ENCODE measurements at regions not wholly inside any gene's neighbourhood (a gene's known extent, or its start where the extent isn't known, plus 50 kb on each side); places are given as distances from the start of the nearest gene placed in this dataset.

DNA sequence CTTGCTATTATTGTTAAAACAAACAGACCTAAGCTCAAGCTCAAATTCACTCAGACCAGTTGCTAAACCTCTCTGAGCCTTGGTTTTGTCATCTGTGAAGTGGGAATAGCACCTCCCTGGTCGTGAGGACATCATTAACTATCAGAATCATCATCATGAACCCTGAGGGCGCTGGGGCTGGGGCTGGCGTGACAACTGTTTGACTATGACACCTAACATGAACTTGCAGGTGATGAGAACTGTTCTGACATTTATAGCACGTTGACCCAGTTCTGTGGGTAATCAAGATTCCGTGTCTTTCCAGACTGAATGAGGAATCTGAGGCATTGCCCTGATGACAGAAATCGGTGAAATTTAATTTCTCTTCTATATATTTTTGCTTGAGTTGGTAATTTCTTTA is 71.3 kb upstream of the CDH5 start:
- no peak overlapping the region for H3K4me2 ChIP-seq (ENCODE audit: low read length)
- peaks cover 56% of the 10 kb centered on the region for H3K27me3 ChIP-seq (ENCODE audit: insufficient read depth, low read length)
- no peak overlapping the region for H3K27ac ChIP-seq (ENCODE audit: low read depth, low read length)
- no peaks in the 10 kb centered on the region for H3K79me2 ChIP-seq (ENCODE audit: insufficient read depth, low read length)
- ATAC-seq (no peak), DNase-seq (ENCODE audit: low read depth, low spot score) (no peak)
- RAD21 ChIA-PET (ENCODE audit: low non-redundant PET in 1 of 2, low total read pairs in 2 of 2, uncharacterized antibody in 2 of 2, unreplicated experiment in 2 of 2) = no interaction called here
- CTCF ChIA-PET = no interaction called here
- no peaks in the 10 kb centered on the region for H3K9me2 ChIP-seq (ENCODE audit: insufficient read depth)
- no peak overlapping the region for H2AFZ ChIP-seq (ENCODE audit: low read depth, low read length, poor library complexity, severe bottlenecking)
- intact Hi-C loops (cut with micrococcal nuclease) = no loop called here
- H3K4me3 ChIP-seq (replicated peaks in 1 of 2; ENCODE audit: low read depth in 1 of 2, low read length in 2 of 2) = no peak overlapping the region
- POLR2A ChIA-PET = no interaction called here
- no peaks in the 10 kb centered on the region for H3K36me3 ChIP-seq (ENCODE audit: control insufficient read depth in 1 of 2, insufficient read depth in 2 of 2, low read length in 2 of 2)
- no peak overlapping the region for H3K9ac ChIP-seq (ENCODE audit: low read length)
- H3K9me3 ChIP-seq (ENCODE audit: control insufficient read depth in 1 of 2, insufficient read depth in 1 of 2, low read depth in 1 of 2, low read length in 2 of 2) = no peaks in the 10 kb centered on the region
- no TSS peak for BruUV-seq (replicated peaks)
- no peak for TF ChIP-seq EZH2 (IDR thresholded peaks at IDR 0.05)
- no peak for TF ChIP-seq CEBPB (IDR thresholded peaks at IDR 0.05; ENCODE audit: low read depth)
- no peak for TF ChIP-seq FOSL1 (IDR thresholded peaks at IDR 0.05; ENCODE audit: low read depth)
- TF ChIP-seq, protein P1, sequence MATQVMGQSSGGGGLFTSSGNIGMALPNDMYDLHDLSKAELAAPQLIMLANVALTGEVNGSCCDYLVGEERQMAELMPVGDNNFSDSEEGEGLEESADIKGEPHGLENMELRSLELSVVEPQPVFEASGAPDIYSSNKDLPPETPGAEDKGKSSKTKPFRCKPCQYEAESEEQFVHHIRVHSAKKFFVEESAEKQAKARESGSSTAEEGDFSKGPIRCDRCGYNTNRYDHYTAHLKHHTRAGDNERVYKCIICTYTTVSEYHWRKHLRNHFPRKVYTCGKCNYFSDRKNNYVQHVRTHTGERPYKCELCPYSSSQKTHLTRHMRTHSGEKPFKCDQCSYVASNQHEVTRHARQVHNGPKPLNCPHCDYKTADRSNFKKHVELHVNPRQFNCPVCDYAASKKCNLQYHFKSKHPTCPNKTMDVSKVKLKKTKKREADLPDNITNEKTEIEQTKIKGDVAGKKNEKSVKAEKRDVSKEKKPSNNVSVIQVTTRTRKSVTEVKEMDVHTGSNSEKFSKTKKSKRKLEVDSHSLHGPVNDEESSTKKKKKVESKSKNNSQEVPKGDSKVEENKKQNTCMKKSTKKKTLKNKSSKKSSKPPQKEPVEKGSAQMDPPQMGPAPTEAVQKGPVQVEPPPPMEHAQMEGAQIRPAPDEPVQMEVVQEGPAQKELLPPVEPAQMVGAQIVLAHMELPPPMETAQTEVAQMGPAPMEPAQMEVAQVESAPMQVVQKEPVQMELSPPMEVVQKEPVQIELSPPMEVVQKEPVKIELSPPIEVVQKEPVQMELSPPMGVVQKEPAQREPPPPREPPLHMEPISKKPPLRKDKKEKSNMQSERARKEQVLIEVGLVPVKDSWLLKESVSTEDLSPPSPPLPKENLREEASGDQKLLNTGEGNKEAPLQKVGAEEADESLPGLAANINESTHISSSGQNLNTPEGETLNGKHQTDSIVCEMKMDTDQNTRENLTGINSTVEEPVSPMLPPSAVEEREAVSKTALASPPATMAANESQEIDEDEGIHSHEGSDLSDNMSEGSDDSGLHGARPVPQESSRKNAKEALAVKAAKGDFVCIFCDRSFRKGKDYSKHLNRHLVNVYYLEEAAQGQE (IDR thresholded peaks at IDR 0.05; ENCODE audit: low read depth) = no peak
- no peak for TF ChIP-seq ZFX (IDR thresholded peaks at IDR 0.05)
- TF ChIP-seq SRF (IDR thresholded peaks at IDR 0.05; ENCODE audit: low read depth) = no peak
- TF ChIP-seq SP1 (IDR thresholded peaks at IDR 0.05; ENCODE audit: low read depth) = no peak
- TF ChIP-seq, protein P2, sequence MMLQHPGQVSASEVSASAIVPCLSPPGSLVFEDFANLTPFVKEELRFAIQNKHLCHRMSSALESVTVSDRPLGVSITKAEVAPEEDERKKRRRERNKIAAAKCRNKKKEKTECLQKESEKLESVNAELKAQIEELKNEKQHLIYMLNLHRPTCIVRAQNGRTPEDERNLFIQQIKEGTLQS (IDR thresholded peaks at IDR 0.05) = no peak
- no peak for TF ChIP-seq ELF1 (IDR thresholded peaks at IDR 0.05; ENCODE audit: borderline replicate concordance, low read depth)
- TF ChIP-seq SIN3A (IDR thresholded peaks at IDR 0.05; ENCODE audit: low read depth) = no peak
- TF ChIP-seq CBX3 (IDR thresholded peaks at IDR 0.05; ENCODE audit: low read depth) = no peak
- TF ChIP-seq, protein P3, sequence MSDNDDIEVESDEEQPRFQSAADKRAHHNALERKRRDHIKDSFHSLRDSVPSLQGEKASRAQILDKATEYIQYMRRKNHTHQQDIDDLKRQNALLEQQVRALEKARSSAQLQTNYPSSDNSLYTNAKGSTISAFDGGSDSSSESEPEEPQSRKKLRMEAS (IDR thresholded peaks at IDR 0.05) = no peak
- TF ChIP-seq YY1 (IDR thresholded peaks at IDR 0.05; ENCODE audit: extremely low read depth, insufficient replicate concordance, low read depth, low read length) = no peak
- TF ChIP-seq POLR2A (IDR thresholded peaks at IDR 0.05; ENCODE audit: borderline replicate concordance, extremely low read depth, insufficient read depth, insufficient read length) = no peak
- no peak for TF ChIP-seq EGR1 (IDR thresholded peaks at IDR 0.05; ENCODE audit: low read depth)
- TF ChIP-seq POLR2AphosphoS5 (IDR thresholded peaks at IDR 0.05; ENCODE audit: low read depth, low read length) = no peak
- TF ChIP-seq, protein P4, sequence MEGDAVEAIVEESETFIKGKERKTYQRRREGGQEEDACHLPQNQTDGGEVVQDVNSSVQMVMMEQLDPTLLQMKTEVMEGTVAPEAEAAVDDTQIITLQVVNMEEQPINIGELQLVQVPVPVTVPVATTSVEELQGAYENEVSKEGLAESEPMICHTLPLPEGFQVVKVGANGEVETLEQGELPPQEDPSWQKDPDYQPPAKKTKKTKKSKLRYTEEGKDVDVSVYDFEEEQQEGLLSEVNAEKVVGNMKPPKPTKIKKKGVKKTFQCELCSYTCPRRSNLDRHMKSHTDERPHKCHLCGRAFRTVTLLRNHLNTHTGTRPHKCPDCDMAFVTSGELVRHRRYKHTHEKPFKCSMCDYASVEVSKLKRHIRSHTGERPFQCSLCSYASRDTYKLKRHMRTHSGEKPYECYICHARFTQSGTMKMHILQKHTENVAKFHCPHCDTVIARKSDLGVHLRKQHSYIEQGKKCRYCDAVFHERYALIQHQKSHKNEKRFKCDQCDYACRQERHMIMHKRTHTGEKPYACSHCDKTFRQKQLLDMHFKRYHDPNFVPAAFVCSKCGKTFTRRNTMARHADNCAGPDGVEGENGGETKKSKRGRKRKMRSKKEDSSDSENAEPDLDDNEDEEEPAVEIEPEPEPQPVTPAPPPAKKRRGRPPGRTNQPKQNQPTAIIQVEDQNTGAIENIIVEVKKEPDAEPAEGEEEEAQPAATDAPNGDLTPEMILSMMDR (IDR thresholded peaks at IDR 0.05 in 2 of 3, conservative IDR thresholded peaks at IDR 0.05 in 1 of 3; ENCODE audit: borderline replicate concordance in 1 of 3, insufficient read depth in 1 of 3, low read depth in 2 of 3, low read length in 2 of 3) = no peak
- no peak for TF ChIP-seq EZH2phosphoT487 (IDR thresholded peaks at IDR 0.05; ENCODE audit: borderline replicate concordance)
- no peaks in the 10 kb centered on the region for H3K4me1 ChIP-seq (ENCODE audit: control insufficient read depth in 1 of 2, insufficient read depth in 2 of 2, low read length in 2 of 2)
- no peaks in the 10 kb centered on the region for H4K20me1 ChIP-seq (ENCODE audit: insufficient read depth)
